HepG2 (cell line): ENCODE measurements at regions not wholly inside any gene's neighbourhood (a gene's known extent, or its start where the extent isn't known, plus 50 kb on each side); places are given as distances from the start of the nearest gene placed in this dataset.

Experiments used
- ATAC-seq: fragments of 200-7000 bp; cut with Tn5 transposase; 3 replicates; pipeline ENCODE4 v1.9.1; 2020; ENCODE audit warnings: mild to moderate bottlenecking, moderate library complexity
- BruUV-seq: library from RNA; stranded (reverse); fragments of 400-500 nt; replicated peaks from 2 replicates; lab custom pipeline; 2021; lab: Mats Ljungman, UMichigan
- CTCF ChIA-PET: fragments of 300-600 bp; formaldehyde crosslinking; extraction: SDS; loops from one replicate; lab custom pipeline; 2021; ENCODE audit warnings: low total read pairs, inconsistent platforms, low intra/inter-chr PET ratio; lab: Yijun Ruan, JAX
- POLR2A ChIA-PET: fragments of 350-600 bp; sonication (Branson Sonifier 250); formaldehyde crosslinking; loops from one replicate; lab custom pipeline; 2020; ENCODE audit warnings: antibody characterized with exemption, inconsistent platforms; lab: Yijun Ruan, JAX
- DNase-seq: peaks from one replicate; pipeline ENCODE4 v3.0.0-alpha.2; 2015; ENCODE audit warnings: low spot score
- FAIRE-seq: peaks from 3 replicates; lab custom pipeline; 2011; peaks lifted over from hg19 to GRCh38; lab: Jason Lieb, UNC
- H2AFZ ChIP-seq: one replicate; pipeline ENCODE4 v1.6.1; 2011; ENCODE audit warnings: low read length, inconsistent platforms
- H3K27ac ChIP-seq: fragments of 300-600 bp; 3 replicates; pipeline ENCODE4 v1.8.0; 2011; ENCODE audit warnings: mixed run types, mild to moderate bottlenecking, mixed read lengths, low read length, inconsistent platforms; ENCODE audit not compliant: insufficient read depth; ENCODE audit errors: extremely low read length
- H3K27me3 ChIP-seq, 2 experiments: fragments of 200-600 bp in 1 of 2; 2 replicates in 1 of 2; 3 replicates in 1 of 2; pipeline versions ENCODE4 v1.6.0 to v1.8.0; 2011; ENCODE audit warnings: low read length in 2 of 2, mild to moderate bottlenecking in 2 of 2, moderate library complexity in 2 of 2, inconsistent platforms in 1 of 2; ENCODE audit not compliant: insufficient read depth in 2 of 2, control insufficient read depth in 1 of 2
- H3K36me3 ChIP-seq, 2 experiments: fragments of 200-600 bp in 1 of 2; replicated peaks in 1 of 2; 2 replicates in 1 of 2; 3 replicates in 1 of 2; pipeline versions ENCODE4 v1.5.1 to v1.8.0; 2011; ENCODE audit warnings: low read length in 2 of 2, inconsistent platforms in 1 of 2; ENCODE audit not compliant: insufficient read depth in 2 of 2, control insufficient read depth in 1 of 2
- H3K4me1 ChIP-seq: 2 replicates; pipeline ENCODE4 v1.5.1; 2012; ENCODE audit warnings: low read length, inconsistent platforms; ENCODE audit not compliant: insufficient read depth
- H3K4me2 ChIP-seq: 2 replicates; pipeline ENCODE4 v1.6.0; 2011; ENCODE audit warnings: low read depth, low read length, inconsistent platforms
- H3K4me3 ChIP-seq, 3 experiments: fragments of 200-600 bp in 1 of 3; sonication (generic), shearing (Covaris generic) in 1 of 3; replicated peaks in 1 of 3; 2 replicates each; pipeline ENCODE4 v1.5.1; 2011 to 2016; ENCODE audit warnings: low read length in 3 of 3, inconsistent platforms in 2 of 3, low read depth in 2 of 3, mild to moderate bottlenecking in 2 of 3, control low read depth in 1 of 3, mixed read lengths in 1 of 3; ENCODE audit not compliant: insufficient read depth in 1 of 3
- H3K79me2 ChIP-seq: one replicate; pipeline ENCODE4 v1.6.1; 2011; ENCODE audit warnings: low read length, inconsistent platforms; ENCODE audit not compliant: insufficient read depth
- H3K9ac ChIP-seq: 2 replicates; pipeline ENCODE4 v1.6.0; 2011; ENCODE audit warnings: mild to moderate bottlenecking, low read depth, low read length, inconsistent platforms; ENCODE audit not compliant: insufficient read depth
- H3K9me3 ChIP-seq: 2 replicates; pipeline ENCODE4 v1.5.1; 2012; ENCODE audit warnings: mild to moderate bottlenecking, low read length
- H4K20me1 ChIP-seq: 2 replicates; pipeline ENCODE4 v1.6.0; 2011; ENCODE audit warnings: inconsistent platforms, mild to moderate bottlenecking, low read length, moderate library complexity; ENCODE audit not compliant: insufficient read depth
- FOXA3 ChIP-seq: IDR thresholded peaks from 2 replicates; pipeline ENCODE4 v1.6.1; 2016; ENCODE audit warnings: missing genetic modification reagents, missing compliant biosample characterization
- GTF3A ChIP-seq: sonication (generic); formaldehyde crosslinking; conservative IDR thresholded peaks from 2 replicates; pipeline ENCODE4 v1.4.0; 2020; ENCODE audit warnings: mild to moderate bottlenecking, missing genetic modification reagents
- NONO ChIP-seq, 2 experiments: fragments of 450-650 bp in 1 of 2; sonication (generic) in 1 of 2; formaldehyde crosslinking in 1 of 2; IDR thresholded peaks in 1 of 2; conservative IDR thresholded peaks in 1 of 2; 2 replicates each; pipeline versions ENCODE4 v1.6.1 to v1.8.0; 2017 to 2022; ENCODE audit warnings: mild to moderate bottlenecking in 1 of 2, missing genetic modification reagents in 1 of 2, moderate library complexity in 1 of 2
- PAWR ChIP-seq: sonication (generic); formaldehyde crosslinking; IDR thresholded peaks from 2 replicates; pipeline ENCODE4 v1.4.0; 2020; ENCODE audit warnings: missing genetic modification reagents, mild to moderate bottlenecking, borderline replicate concordance
- RFXAP ChIP-seq: sonication (generic); formaldehyde crosslinking; IDR thresholded peaks from 2 replicates; pipeline ENCODE4 v1.4.0; 2020; ENCODE audit warnings: missing genetic modification reagents, borderline replicate concordance
- TBP ChIP-seq: sonication (generic); formaldehyde crosslinking; IDR thresholded peaks from 2 replicates; pipeline ENCODE4 v1.5.0; 2020; ENCODE audit warnings: missing genetic modification reagents
- ZNF160 ChIP-seq: sonication (generic); formaldehyde crosslinking; IDR thresholded peaks from 2 replicates; pipeline ENCODE4 v1.8.0; 2022; ENCODE audit warnings: mild to moderate bottlenecking, inconsistent platforms, missing genetic modification reagents
- ZNF629 ChIP-seq: sonication (generic); formaldehyde crosslinking; conservative IDR thresholded peaks from 2 replicates; pipeline ENCODE4 v1.5.0; 2020; ENCODE audit warnings: missing genetic modification reagents
- WGBS: methylation state at CpG from one replicate; pipeline ENCODE4 v1.1.6; 2017; ENCODE audit warnings: low lambda C conversion rate; 5-methylcytosine and 5-hydroxymethylcytosine counted together
- in situ Hi-C: cut with HindIII; loops from 2 replicates; pipeline ENCODE4 v1.10.0; 2017; ENCODE audit warnings: low pct_unique_long_range_greater_than_20kb; ENCODE audit not compliant: extremely low pct_ligation_motif_present
- intact Hi-C: fragments of 100-400 bp; cut with micrococcal nuclease; formaldehyde crosslinking; loops from one replicate; pipeline ENCODE4 v1.10.0; 2022; ENCODE audit not compliant: unreplicated experiment
- TF ChIP-seq, protein P1 (sequence below): sonication (generic); formaldehyde crosslinking; IDR thresholded peaks from 2 replicates; pipeline ENCODE4 v1.5.1; 2020; ENCODE audit warnings: mild to moderate bottlenecking, missing genetic modification reagents, borderline replicate concordance

DNA sequence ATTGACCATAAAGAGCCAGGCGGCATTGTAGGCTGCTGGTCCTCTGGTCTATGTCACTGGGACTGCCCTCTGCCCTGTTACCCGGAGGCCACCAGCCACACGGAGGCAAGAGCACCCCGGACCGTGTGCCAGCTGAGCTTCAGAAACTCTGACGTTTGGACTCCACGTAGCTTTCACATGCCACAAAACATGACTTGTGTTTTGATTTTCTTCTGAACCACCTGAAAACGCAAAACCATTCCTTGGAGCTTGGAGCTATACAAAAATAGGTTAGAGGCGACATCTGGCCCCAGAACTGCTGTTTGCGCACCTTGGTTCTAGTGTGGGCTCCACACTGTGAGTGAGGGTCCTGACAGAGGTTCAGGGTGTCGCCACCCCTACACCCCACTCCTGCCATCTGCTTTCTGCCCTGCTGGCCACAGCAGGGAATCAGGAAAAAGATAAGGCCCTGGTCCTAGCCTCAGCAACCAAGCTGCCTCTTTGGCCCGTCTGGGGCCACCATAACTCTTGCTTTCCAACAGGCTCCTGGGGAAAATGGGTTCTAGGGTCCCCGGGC lies 151.3 kb upstream of the IRX2 start:
- no peak for DNase-seq
- Histone ChIP-seq H3K27me3 (no peaks in the 10 kb centered on the region; a peak in 1 of 5 replicates), H3K36me3 (no peaks in the 10 kb centered on the region), H3K27ac (no peak overlapping the region), H3K79me2 (no peaks in the 10 kb centered on the region), H3K4me1 (no peaks in the 10 kb centered on the region), H2AFZ (no peak overlapping the region), H4K20me1 (no peaks in the 10 kb centered on the region), H3K9me3 (no peaks in the 10 kb centered on the region), H3K4me2 (no peak overlapping the region), H3K4me3 (no peak overlapping the region), H3K9ac (no peak overlapping the region)
- intact Hi-C loops, result no loop called here
- CTCF ChIA-PET, result no interaction called here
- POLR2A ChIA-PET, result no interaction called here
- no TSS peak for BruUV-seq
- WGBS, result 21% methylated on average over 9 of the region's 13 CpGs
- TF ChIP-seq ZNF629 (CRISPR knock-in tag), result no peak
- TF ChIP-seq GTF3A (CRISPR knock-in tag), result no peak
- TF ChIP-seq, protein P1, sequence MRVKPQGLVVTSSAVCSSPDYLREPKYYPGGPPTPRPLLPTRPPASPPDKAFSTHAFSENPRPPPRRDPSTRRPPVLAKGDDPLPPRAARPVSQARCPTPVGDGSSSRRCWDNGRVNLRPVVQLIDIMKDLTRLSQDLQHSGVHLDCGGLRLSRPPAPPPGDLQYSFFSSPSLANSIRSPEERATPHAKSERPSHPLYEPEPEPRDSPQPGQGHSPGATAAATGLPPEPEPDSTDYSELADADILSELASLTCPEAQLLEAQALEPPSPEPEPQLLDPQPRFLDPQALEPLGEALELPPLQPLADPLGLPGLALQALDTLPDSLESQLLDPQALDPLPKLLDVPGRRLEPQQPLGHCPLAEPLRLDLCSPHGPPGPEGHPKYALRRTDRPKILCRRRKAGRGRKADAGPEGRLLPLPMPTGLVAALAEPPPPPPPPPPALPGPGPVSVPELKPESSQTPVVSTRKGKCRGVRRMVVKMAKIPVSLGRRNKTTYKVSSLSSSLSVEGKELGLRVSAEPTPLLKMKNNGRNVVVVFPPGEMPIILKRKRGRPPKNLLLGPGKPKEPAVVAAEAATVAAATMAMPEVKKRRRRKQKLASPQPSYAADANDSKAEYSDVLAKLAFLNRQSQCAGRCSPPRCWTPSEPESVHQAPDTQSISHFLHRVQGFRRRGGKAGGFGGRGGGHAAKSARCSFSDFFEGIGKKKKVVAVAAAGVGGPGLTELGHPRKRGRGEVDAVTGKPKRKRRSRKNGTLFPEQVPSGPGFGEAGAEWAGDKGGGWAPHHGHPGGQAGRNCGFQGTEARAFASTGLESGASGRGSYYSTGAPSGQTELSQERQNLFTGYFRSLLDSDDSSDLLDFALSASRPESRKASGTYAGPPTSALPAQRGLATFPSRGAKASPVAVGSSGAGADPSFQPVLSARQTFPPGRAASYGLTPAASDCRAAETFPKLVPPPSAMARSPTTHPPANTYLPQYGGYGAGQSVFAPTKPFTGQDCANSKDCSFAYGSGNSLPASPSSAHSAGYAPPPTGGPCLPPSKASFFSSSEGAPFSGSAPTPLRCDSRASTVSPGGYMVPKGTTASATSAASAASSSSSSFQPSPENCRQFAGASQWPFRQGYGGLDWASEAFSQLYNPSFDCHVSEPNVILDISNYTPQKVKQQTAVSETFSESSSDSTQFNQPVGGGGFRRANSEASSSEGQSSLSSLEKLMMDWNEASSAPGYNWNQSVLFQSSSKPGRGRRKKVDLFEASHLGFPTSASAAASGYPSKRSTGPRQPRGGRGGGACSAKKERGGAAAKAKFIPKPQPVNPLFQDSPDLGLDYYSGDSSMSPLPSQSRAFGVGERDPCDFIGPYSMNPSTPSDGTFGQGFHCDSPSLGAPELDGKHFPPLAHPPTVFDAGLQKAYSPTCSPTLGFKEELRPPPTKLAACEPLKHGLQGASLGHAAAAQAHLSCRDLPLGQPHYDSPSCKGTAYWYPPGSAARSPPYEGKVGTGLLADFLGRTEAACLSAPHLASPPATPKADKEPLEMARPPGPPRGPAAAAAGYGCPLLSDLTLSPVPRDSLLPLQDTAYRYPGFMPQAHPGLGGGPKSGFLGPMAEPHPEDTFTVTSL, result no peak
- TF ChIP-seq RFXAP (CRISPR knock-in tag), result no peak
- TF ChIP-seq TBP (CRISPR knock-in tag), result no peak
- TF ChIP-seq PAWR (CRISPR knock-in tag), result no peak
- no peak for TF ChIP-seq FOXA3 (CRISPR knock-in tag)
- no peak for TF ChIP-seq NONO (IDR thresholded peaks at IDR 0.05)
- TF ChIP-seq NONO (CRISPR knock-in tag; conservative IDR thresholded peaks at IDR 0.05), result no peak
- no peak for TF ChIP-seq ZNF160 (CRISPR knock-in tag)
- no peak for FAIRE-seq
- no peak for ATAC-seq
- in situ Hi-C loops, result no loop called here
